ENCODE measurements at regions not wholly inside any gene's neighbourhood (a gene's known extent, or its start where the extent isn't known, plus 50 kb on each side); places are given as distances from the start of the nearest gene placed in this dataset.
"Not testable (repeated sequence)": the region's sequence is repeated elsewhere in the genome, so short reads cannot be mapped to it uniquely, and the experiment has no call there.

DNA sequence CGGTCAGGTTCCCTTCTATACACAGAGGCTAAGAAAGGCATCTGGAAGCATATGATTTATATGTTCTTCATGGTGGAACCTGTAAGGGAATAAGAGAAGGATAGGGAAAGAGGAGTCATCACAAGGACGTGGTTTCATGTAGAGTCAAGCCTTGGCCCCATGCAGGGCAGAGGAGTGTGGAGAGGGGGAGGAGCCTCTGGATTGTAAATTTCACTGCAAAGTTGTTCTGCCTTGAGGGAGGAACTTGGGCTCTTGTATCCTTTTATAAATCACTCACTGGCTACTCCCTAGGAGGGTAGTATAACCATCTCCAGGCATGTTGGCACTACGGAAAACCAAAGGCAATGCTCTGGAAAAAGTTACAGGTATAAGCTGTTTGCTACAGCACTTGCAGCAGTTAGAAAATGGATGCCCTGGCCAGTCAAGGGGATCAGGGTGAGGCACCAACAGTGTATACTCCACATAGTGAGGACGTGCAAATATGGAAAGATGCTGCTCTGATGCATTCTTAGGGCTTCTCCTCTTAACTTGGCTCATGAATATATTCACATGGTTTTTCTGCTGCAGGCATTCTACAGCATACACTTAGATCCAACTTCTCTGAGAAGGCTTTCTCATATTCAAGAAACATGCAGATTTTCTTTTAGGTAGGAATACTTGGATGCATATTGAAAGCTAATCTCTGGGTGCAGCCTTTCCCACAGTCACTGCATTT lies 60.3 kb upstream of the ZNF81 start:
- H3K4me1 Mint-ChIP-seq, result no peaks in the 10 kb centered on the region
- H3K9me3 Mint-ChIP-seq, result no peaks in the 10 kb centered on the region
- no peaks in the 10 kb centered on the region for H3K4me1 ChIP-seq (ENCODE audit: insufficient read depth, low read length)
- no peaks in the 10 kb centered on the region for H3K27me3 ChIP-seq (ENCODE audit: insufficient read depth, low read length, poor library complexity, severe bottlenecking)
- H3K27me3 Mint-ChIP-seq, result peaks cover 2 to 13% of the 10 kb centered on the region in 2 donors
- H3K36me3 Mint-ChIP-seq, result no peaks in the 10 kb centered on the region
- ChIA-PET POLR2A (no interaction called here), CTCF (no interaction called here)
- H3K36me3 ChIP-seq (ENCODE audit: insufficient read depth, low read length), result no peaks in the 10 kb centered on the region
- H3K9me3 ChIP-seq (ENCODE audit: low read length), result no peaks in the 10 kb centered on the region
- no peak overlapping the region for H3K27ac Mint-ChIP-seq
- no peak for DNase-seq
- H3K4me3 Mint-ChIP-seq, result no peak overlapping the region
- no peak overlapping the region for H3K27ac ChIP-seq (ENCODE audit: low read depth, low read length)
- no peak overlapping the region for H3K4me3 ChIP-seq (ENCODE audit: low read length)

DNA sequence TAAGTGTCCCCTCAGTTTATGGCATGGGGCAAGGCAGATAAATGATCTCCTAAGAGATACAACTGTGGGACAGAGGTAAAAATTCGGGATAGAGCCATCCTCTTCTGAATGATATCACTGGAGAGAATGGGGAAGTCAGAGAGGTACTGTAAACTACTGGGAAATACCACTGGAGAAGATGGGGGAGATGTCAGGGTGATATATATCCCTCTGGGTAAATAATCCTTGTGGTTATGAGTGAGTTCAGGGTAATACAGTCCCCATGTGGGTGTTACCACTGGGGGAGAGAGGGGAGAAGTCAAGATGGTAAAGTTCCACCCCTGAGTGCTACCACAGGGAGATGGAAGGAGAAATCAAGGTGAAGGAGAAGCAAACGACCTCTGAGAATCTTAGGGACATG lies 63.9 kb upstream of the ZNF81 start:
- POLR2A ChIA-PET, result no interaction called here
- Histone ChIP-seq H3K36me3 (ENCODE audit: insufficient read depth, low read length) (no peaks in the 10 kb centered on the region), H3K27me3 (ENCODE audit: insufficient read depth, low read length, poor library complexity, severe bottlenecking) (no peaks in the 10 kb centered on the region), H3K27ac (ENCODE audit: low read depth, low read length) (no peak overlapping the region), H3K9me3 (ENCODE audit: low read length) (no peaks in the 10 kb centered on the region), H3K4me3 (ENCODE audit: low read length) (no peak overlapping the region), H3K4me1 (ENCODE audit: insufficient read depth, low read length) (no peaks in the 10 kb centered on the region)
- Mint-ChIP-seq H3K4me1 (no peaks in the 10 kb centered on the region), H3K36me3 (no peaks in the 10 kb centered on the region), H3K4me3 (no peak overlapping the region), H3K27ac (no peak overlapping the region), H3K9me3 (peaks cover 0 to 4% (median 0%) of the 10 kb centered on the region in 5 donors), H3K27me3 (peaks cover 16 to 27% of the 10 kb centered on the region in 2 donors)
- CTCF ChIA-PET, result no interaction called here
- no peak for DNase-seq

GRCh38 chrX:47771473-47771872 lies 65.2 kb upstream of the ZNF81 start:
- no peak overlapping the region for H3K4me3 ChIP-seq (ENCODE audit: low read length)
- Mint-ChIP-seq H3K4me1 (no peaks in the 10 kb centered on the region), H3K27ac (no peak overlapping the region), H3K4me3 (no peak overlapping the region), H3K27me3 (peaks cover 20 to 28% of the 10 kb centered on the region in 2 donors), H3K36me3 (no peaks in the 10 kb centered on the region), H3K9me3 (peaks cover 0 to 4% (median 0%) of the 10 kb centered on the region in 5 donors)
- CTCF ChIA-PET, result no interaction called here
- no peak for DNase-seq
- H3K4me1 ChIP-seq (ENCODE audit: insufficient read depth, low read length), result no peaks in the 10 kb centered on the region
- H3K27me3 ChIP-seq (ENCODE audit: insufficient read depth, low read length, poor library complexity, severe bottlenecking), result no peaks in the 10 kb centered on the region
- POLR2A ChIA-PET, result no interaction called here
- no peaks in the 10 kb centered on the region for H3K36me3 ChIP-seq (ENCODE audit: insufficient read depth, low read length)
- no peak overlapping the region for H3K27ac ChIP-seq (ENCODE audit: low read depth, low read length)
- H3K9me3 ChIP-seq (ENCODE audit: low read length), result no peaks in the 10 kb centered on the region

- POLR2A ChIA-PET, result not testable (repeated sequence)
Measured at GRCh38 chrX:47762826-47763225, 73.9 kb upstream of the ZNF81 start.

GRCh38 chrX:47752685-47753084 lies 84.0 kb upstream of the ZNF81 start:
- no peak overlapping the region for H3K4me3 Mint-ChIP-seq
- H3K27ac Mint-ChIP-seq, result no peak overlapping the region
- POLR2A ChIA-PET, result no interaction called here
- H3K9me3 ChIP-seq (ENCODE audit: low read length), result no peaks in the 10 kb centered on the region
- no peak overlapping the region for H3K4me3 ChIP-seq (ENCODE audit: low read length)
- H3K36me3 Mint-ChIP-seq, result no peaks in the 10 kb centered on the region
- no peaks in the 10 kb centered on the region for H3K4me1 ChIP-seq (ENCODE audit: insufficient read depth, low read length)
- no peaks in the 10 kb centered on the region for H3K9me3 Mint-ChIP-seq
- DNase-seq, result no peak
- H3K27me3 Mint-ChIP-seq, result peaks cover 11 to 21% of the 10 kb centered on the region in 2 donors
- no peaks in the 10 kb centered on the region for H3K4me1 Mint-ChIP-seq
- no peaks in the 10 kb centered on the region for H3K36me3 ChIP-seq (ENCODE audit: insufficient read depth, low read length)
- CTCF ChIA-PET, result no interaction called here
- no peak overlapping the region for H3K27ac ChIP-seq (ENCODE audit: low read depth, low read length)
- no peaks in the 10 kb centered on the region for H3K27me3 ChIP-seq (ENCODE audit: insufficient read depth, low read length, poor library complexity, severe bottlenecking)

More at GRCh38 chrX:47762826-47763225, 73.9 kb upstream of the ZNF81 start:
- H3K9me3 ChIP-seq (ENCODE audit: low read length); H3K36me3 Mint-ChIP-seq; CTCF ChIA-PET; H3K9me3 Mint-ChIP-seq; H3K27me3 ChIP-seq (ENCODE audit: insufficient read depth, low read length, poor library complexity, severe bottlenecking); H3K27ac Mint-ChIP-seq; H3K36me3 ChIP-seq (ENCODE audit: insufficient read depth, low read length); H3K4me3 ChIP-seq (ENCODE audit: low read length); DNase-seq; H3K27ac ChIP-seq (ENCODE audit: low read depth, low read length); H3K4me1 ChIP-seq (ENCODE audit: insufficient read depth, low read length); H3K4me1 Mint-ChIP-seq; H3K4me3 Mint-ChIP-seq: not testable (repeated sequence)
- H3K27me3 Mint-ChIP-seq, result peaks cover 8 to 11% of the 10 kb centered on the region in 2 donors

DNA sequence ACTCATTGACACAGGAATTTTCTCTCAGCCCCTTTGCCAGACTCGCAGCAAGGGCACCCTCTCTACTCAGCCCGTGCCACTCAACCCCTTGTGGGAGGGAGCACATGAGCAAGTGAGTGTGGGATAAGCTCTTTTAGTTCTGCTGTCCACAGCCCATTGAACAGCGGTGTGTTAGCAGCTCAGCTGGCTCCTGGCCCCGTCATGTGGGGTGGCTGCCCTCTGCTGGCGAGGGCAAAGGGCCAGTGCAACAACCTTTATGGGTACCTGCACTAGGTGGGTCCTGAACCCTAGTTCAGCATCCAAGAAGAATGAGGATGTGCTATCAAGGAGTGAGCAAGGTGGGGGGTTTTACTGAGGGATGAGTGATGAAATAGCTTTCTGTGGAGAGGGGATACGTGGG lies 85.0 kb upstream of the ZNF81 start:
- ChIA-PET POLR2A (no interaction called here), CTCF (no interaction called here)
- Histone ChIP-seq H3K9me3 (ENCODE audit: low read length) (no peaks in the 10 kb centered on the region), H3K27me3 (ENCODE audit: insufficient read depth, low read length, poor library complexity, severe bottlenecking) (no peaks in the 10 kb centered on the region), H3K36me3 (ENCODE audit: insufficient read depth, low read length) (no peaks in the 10 kb centered on the region), H3K4me1 (ENCODE audit: insufficient read depth, low read length) (no peaks in the 10 kb centered on the region), H3K4me3 (ENCODE audit: low read length) (no peak overlapping the region), H3K27ac (ENCODE audit: low read depth, low read length) (no peak overlapping the region)
- Mint-ChIP-seq H3K9me3 (no peaks in the 10 kb centered on the region), H3K27ac (no peak overlapping the region), H3K36me3 (no peaks in the 10 kb centered on the region), H3K4me1 (no peaks in the 10 kb centered on the region), H3K4me3 (no peak overlapping the region), H3K27me3 (peaks cover 11 to 27% of the 10 kb centered on the region in 2 donors)
- peak in 4 of 5 donors; percentile 0 to 51 (median 2) for DNase-seq

DNA sequence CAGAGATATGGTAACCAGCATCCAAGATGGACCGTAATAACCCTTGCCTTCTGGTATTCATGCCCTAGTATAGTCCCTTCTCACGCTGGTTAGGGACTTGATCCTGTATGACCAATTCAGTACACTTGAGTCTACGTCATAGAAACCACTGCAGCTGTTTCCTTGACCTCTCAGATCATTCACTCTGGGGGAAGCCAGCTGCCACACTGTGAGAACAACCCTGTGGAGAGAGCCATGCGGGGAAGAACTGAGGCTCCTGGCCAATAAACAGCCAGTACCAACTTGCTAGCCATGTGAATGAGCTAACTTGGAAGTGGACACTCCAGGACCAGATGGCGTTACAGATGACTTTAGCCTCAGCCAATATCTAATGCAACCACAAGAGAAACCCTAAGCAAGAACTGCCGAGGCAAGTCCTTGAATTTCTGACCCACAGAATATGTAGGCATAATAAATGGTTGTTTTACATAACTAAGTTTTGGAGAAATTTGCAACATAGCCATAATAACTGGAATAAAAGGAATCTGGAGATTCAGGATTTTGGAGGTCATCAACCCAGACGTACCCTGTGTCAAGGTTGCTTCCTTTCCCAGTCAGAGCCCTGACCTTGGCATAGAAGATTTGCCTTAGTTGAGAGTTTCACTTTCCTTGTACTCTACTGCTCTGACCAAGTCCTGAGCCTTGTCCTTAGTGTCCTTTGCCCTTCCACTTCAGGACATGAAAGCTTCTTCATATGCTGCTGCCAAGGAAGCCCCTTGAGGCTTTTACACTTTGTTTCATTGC lies 87.3 kb upstream of the ZNF81 start:
- H3K4me1 ChIP-seq (ENCODE audit: insufficient read depth, low read length), result no peaks in the 10 kb centered on the region
- H3K27me3 Mint-ChIP-seq, result peaks cover 16 to 20% of the 10 kb centered on the region in 2 donors
- H3K9me3 Mint-ChIP-seq, result no peaks in the 10 kb centered on the region
- no peak overlapping the region for H3K4me3 ChIP-seq (ENCODE audit: low read length)
- H3K27me3 ChIP-seq (ENCODE audit: insufficient read depth, low read length, poor library complexity, severe bottlenecking), result no peaks in the 10 kb centered on the region
- no peaks in the 10 kb centered on the region for H3K36me3 ChIP-seq (ENCODE audit: insufficient read depth, low read length)
- DNase-seq, result no peak
- H3K36me3 Mint-ChIP-seq, result no peaks in the 10 kb centered on the region
- ChIA-PET CTCF (no interaction called here), POLR2A (no interaction called here)
- H3K4me1 Mint-ChIP-seq, result no peaks in the 10 kb centered on the region
- no peak overlapping the region for H3K27ac ChIP-seq (ENCODE audit: low read depth, low read length)
- no peak overlapping the region for H3K4me3 Mint-ChIP-seq
- H3K9me3 ChIP-seq (ENCODE audit: low read length), result no peaks in the 10 kb centered on the region
- no peak overlapping the region for H3K27ac Mint-ChIP-seq

- Histone ChIP-seq H3K4me1 (ENCODE audit: insufficient read depth, low read length) (no peaks in the 10 kb centered on the region), H3K4me3 (ENCODE audit: low read length) (no peak overlapping the region), H3K27me3 (ENCODE audit: insufficient read depth, low read length, poor library complexity, severe bottlenecking) (no peaks in the 10 kb centered on the region), H3K36me3 (ENCODE audit: insufficient read depth, low read length) (no peaks in the 10 kb centered on the region), H3K9me3 (ENCODE audit: low read length) (no peaks in the 10 kb centered on the region), H3K27ac (ENCODE audit: low read depth, low read length) (no peak overlapping the region)
- Mint-ChIP-seq H3K27me3 (peaks cover 16 to 20% of the 10 kb centered on the region in 2 donors), H3K27ac (no peak overlapping the region), H3K4me1 (no peaks in the 10 kb centered on the region), H3K36me3 (no peaks in the 10 kb centered on the region), H3K9me3 (no peaks in the 10 kb centered on the region), H3K4me3 (no peak overlapping the region)
- CTCF ChIA-PET, result no interaction called here
- DNase-seq, result no peak
- POLR2A ChIA-PET, result no interaction called here
Measured at GRCh38 chrX:47748576-47748975, 88.1 kb upstream of the ZNF81 start.
